Nucleus accumbens (tissue), 56 donors: ENCODE measurements at regions not wholly inside any gene's neighbourhood (a gene's known extent, or its start where the extent isn't known, plus 50 kb on each side); places are given as distances from the start of the nearest gene placed in this dataset.
"Not testable (repeated sequence)": the region's sequence is repeated elsewhere in the genome, so short reads cannot be mapped to it uniquely, and the experiment has no call there.

Source experiments
- DNase-seq, 56 donors: peaks; one replicate each; lab custom pipeline; 2025; lab: John Stamatoyannopoulos, UW

DNA sequence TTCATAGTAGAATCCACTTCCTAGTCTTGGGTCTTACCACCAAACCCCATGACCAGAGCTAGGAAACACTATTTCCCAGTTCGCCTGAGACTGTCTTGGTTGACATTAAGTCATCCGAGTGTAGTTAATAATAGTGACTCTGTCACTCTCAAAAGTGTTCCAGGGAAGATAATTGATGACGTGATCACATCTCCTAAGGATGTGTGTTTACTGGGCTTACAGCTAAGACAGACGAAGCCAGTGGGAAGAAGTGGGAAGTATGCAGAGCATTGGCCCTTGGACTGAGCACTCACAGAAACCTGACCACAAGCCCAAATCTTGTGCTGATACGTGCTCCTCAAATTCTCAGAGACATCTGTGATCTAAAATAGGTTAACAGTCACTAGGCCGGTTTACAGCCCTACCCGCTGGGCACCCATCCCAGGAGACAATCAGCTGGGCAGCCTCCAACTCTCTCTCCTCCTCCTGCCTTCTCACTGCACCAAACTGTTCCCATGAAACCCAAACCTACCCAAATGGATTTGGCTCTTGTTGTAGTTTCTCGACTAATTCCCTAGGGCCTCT is 316.6 kb downstream of the TLE1 start:
- no peak for DNase-seq

DNA sequence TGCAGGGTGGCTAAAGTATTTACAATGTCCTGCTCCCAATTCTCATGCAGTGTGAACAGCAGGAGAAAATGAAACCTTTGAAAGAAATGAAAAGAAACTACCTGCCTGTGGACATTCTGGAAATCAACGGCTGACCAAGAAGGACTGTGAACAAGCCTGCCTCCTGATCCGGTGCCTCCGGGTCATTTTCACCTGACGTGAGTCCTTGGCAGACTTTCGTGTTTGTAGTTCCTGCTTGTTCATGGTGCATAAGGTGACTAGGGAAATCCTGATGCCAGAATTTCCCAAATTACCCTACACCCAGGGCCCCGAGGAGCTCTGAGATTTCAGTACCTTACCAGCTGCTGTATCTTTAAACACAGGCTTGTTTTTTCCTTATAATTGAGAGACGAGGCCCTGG is 317.5 kb downstream of the TLE1 start:
- no peak for DNase-seq

DNA sequence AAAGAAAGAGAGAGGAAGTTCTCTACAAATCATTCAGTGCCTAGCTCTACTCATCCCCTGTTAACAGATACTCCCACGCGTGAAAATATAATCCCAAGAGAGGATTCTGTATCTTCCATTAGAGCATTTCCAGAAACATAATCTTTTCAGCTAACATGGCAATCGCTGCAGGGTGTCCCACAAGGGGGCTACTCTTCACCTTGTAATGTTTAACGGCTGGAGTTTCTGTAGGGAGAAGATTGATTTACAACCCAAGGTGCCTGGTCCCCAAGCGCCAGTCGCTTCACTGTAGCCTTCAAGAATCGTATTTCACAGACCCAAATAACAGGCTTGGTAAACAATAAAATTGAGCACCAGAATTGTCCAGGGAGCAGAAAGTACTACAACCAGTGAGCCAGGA is 318.7 kb downstream of the TLE1 start:
- no peak for DNase-seq

DNA sequence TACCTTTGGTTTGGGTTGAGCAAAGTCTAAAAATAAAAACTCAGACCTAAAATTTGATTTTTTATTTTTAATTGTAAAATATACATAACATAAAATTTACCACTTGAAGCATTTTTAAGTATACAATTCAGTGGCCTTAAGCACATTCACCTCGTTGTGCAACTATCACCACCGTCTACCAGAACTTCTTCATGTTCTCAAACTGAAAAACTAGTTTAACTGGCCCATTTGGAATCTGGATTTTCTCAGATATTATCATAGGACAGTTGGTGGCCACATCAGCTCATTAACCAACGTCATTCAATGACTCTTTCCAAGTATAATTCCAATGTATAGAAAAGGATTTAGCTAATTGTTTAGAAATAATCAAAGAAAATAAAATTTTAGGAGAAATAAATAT is 319.3 kb downstream of the TLE1 start:
- no peak for DNase-seq

DNA sequence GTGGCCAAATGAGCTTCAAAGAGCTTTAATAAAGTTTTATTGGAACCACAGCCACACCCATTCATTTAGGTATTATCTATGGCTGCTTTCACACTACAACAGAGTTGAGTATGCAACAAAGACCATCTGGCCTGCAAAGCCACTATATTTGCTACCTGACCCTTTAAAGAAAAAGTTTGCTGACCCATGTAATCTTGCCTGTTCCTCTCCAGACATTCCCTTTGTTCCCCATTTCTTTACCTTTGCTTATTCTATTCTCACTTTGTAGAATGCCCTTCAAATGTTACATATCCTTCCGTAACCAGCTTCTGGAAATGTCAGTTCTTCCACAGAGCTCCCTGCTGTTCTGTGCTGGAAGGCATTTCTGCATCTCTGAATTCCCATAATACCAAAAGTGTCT is 320.2 kb downstream of the TLE1 start:
- DNase-seq: no peak

DNA sequence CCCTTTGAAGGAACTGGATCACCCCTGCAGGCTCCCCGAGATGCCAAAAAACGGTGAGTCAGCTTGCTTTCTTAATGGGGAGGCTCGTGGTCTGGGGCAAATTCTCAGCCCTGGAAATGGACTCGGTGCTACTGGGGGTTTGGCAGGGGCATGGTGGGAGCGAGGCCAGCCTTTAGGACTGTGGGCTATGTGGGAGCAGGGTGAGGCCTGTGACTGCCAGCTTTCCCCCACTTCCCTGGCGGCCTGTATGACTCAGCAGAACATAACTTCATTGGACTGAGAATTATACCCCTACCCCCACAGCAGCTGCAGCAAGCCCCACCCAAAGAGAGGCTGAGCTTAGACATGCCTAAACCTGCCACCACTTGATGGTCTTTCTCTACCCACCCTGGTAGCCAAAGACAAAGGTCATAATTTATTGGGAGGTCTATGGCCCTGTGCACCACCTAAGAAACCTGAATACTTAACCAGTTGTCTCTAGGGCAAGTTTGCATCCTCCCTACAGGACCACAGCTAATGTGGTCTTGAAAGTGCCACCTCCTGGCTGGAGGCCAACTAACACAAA is 325.3 kb downstream of the TLE1 start:
- no peak for DNase-seq

DNA sequence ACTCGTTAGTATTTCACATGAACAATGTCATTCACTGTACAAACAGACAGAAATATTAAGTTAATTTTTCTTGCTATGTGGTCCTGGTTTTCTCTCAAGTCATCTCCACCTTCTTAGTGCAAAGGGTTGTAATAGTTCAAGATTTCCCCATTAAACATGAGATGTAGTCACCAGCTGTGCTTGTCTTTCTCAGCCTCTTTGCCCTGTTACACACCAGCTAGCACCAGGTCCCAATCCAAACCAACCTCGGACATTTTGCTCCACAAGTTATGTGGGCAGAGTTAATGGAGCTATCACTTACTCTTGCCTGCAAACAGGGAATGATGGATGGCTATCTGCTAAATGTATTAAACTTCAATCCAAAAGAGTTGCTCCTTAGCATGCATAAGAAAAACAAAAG is 328.1 kb downstream of the TLE1 start:
- DNase-seq: no peak

DNA sequence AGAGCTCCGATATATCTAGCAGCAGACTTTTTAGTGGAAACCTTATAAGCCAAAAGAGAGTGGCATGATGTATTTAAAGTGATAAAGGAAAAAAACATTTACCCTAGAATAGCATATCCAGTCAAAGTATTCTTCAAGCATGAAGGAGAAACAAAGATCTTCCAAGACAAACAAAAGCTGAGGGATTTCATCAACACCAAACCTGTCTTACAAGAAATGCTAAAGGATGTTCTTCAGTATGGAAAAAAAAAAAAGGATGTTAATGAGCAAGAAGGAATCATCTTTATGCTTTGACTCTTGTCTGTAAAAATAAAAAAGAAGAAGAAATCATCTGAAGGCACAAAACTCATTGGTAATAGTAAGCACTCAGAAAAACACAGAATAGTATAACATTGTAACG is 338.2 kb downstream of the TLE1 start:
- no peak for DNase-seq

DNA sequence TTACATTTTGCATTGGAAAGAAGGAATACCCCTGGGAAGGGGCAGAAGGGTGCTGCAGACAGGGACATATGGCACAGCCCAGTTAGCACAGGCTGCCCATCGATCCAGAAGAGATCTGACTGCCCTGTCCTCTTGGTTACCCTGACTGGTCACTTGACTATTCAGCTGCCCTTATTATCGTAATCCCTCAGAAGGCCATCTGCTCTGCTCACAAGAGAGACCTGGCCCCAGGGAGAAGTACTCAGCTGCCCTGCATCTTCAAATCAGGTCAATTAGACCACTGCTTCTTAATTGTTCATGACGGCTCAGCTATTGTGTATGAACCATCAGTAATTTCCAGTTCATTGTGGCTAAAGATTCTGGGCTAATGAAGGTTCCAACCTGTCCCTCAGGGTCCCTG is 345.0 kb downstream of the TLE1 start:
- no peak for DNase-seq

DNA sequence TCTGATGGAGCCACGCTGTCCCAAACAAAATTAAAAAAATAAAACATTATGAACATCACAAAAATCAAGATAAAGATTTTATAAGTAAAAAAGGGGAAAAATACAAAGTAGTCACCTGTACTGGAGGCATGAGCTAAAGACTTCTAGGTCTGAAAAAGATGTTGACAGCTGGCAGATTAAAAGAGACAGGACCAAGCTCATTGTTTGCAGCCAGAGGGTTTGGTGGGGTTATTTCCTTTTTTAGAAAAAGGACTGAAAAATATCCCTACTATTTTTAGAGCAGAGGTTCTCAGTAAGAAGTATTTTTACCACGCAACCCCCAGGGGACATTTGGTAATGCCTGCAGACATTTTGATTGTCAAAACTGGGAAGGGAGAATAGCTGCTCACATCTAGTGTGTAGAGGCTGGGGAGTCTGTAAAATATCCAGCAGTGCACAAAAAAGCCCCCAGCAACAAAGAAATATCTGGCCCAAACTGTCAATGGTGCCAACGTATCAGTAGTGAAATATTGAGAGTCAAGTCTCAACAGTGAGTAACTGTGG is 353.4 kb downstream of the TLE1 start:
- DNase-seq: no peak

DNA sequence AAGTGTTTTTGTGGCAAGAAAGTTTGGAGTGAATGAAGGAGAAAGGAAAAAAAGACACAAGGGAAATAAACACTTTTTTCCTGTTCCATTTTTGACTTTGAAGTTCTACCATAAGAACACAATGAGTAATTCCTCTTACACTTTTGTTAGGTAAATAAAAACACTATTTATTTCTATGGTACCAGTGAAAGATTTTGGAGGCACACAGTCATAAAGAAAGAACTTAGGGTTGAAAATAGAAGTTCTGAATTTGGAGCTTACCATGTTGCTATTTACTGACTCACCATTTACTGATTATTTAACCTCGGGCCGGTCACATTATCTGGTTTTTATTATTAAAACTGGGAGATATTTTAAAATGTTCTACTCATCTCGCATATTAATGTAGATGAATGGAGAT is 367.8 kb downstream of the TLE1 start:
- DNase-seq: no peak

DNA sequence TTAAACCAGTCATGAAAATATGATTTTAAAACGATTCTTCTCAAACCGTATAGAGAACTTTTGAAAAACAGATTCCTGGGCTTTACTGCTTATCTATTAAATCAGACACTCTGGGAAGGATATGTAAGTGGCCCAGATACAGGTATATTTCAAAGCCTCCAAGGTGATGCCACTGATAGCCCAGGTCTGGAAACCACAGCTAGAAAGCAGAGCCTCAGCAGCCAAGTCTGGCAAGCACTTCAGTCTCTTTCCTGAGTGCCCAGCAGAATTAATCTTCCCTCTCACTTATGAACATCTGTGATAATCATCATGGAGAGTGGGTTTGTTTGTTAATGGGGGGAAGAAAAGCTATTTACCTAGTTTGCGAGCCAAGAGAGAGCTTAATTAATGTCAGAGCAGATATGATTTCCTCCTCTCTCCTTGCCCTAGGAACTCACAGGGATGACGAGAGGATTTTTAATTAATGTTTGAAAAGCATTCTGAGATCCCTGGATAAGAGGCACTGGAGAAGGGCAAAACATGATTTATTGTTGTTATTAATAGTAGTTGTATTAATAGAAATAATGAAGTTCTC is 368.4 kb downstream of the TLE1 start:
- no peak for DNase-seq

DNA sequence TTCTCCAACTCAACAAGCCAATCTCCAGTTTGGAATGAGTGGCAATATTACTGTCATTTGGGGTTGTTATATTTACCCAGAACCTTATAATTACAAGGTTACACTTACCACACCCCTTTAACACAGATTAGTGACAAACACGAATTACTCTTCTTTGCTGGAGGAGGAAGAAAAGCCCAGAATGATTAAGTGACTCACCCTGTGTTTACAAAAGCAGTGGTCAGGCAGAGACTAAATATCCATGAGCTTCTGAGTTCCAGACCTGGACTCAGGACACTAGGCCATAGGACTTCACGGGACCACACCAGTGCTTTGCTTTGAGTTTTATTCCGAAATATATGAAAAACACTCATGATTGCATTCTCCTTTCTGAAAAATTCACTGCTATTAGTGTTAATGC is 370.8 kb downstream of the TLE1 start:
- no peak for DNase-seq

DNA sequence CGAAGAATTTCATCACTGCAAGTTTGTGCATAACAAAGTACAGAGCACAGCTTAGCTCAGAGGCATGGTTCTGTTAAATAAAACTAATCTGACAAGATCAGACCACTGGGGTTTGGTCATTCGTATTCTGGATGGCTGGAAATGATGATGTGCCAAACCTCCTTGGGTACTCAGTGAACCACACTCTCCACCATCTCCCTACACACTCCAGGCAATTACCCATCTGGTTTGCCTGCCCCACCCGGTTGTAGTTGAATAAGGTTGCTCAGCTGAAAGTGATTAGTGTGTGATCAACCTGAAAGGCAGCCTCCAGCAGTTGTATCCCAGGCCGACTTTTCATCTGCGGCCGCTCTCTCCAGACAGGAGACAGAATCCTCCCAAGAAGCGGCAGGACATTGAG is 371.4 kb downstream of the TLE1 start:
- DNase-seq: no peak

DNA sequence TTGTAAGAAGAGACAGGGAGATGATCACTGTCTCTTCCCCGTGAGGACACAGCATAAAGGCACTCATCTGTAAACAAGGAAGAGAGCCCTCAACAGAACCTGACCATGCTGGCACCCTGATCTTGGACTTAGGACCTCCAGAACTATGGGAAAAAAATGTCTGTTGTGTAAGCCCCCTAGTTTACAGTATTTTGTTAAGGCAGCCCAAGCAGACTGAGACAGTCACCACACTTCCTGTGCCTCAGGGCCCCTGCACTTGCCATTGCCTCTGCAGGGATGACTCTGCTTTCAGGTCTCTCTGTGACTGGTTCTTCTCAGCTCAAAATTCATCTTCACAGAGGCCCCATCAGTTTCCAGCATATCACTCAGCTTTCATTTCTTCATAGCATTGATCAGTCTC is 372.1 kb downstream of the TLE1 start:
- DNase-seq: no peak

DNA sequence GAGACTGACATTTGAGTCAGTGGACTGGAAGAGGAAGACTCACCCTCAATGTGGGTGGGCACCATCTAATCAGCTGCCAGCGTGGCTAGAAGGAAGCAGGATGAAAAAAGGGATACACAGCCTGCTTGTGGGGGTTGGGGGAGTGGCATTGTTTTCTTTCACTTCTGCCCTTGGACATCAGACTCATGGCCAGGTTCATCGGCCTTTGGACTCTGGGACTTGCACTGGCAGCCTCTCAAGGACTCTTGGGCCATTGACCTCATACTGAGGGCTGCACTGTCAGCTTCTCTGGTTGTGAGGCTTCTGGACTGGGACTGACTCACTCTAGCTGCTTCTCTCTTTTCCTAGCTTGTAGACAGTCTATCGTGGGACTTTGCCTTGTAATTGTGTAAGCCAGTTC is 374.9 kb downstream of the TLE1 start:
- no peak for DNase-seq

DNA sequence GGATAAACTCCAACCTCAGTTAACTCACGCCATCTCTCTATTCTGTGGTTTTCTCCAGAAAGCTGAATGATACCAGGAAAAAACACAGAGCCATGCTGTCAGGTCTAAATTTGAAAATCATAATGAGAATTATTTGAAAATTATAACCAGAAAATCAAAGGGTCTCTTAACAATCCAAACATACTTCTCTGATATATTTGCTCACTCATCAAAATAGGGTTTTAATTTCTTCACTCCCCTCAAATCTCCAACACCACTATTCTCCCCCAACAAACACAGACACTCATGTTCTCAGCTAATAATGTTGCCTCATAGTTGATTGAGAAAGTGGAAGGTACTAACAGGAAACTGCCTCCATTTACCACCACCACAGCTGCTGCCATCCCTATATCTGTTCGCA is 375.5 kb downstream of the TLE1 start:
- no peak for DNase-seq

DNA sequence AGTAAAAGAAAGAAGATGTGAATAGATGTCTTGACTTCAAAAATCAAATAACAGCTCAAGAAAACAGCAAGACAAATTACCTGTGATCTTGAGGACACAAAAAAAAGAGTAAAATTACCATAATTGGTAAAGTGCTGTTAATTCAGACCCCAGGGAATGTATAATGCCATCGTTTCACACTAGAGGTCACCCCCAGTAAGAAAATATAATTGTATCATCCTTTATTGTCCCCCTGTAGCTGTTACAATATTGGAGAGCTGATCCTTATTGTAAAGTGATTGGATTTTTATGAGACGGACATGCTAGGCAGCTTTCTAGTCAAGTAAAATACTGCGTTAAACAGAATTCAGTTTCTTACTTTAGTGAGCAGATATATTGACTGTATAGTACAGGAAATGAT is 377.0 kb downstream of the TLE1 start:
- no peak for DNase-seq

DNA sequence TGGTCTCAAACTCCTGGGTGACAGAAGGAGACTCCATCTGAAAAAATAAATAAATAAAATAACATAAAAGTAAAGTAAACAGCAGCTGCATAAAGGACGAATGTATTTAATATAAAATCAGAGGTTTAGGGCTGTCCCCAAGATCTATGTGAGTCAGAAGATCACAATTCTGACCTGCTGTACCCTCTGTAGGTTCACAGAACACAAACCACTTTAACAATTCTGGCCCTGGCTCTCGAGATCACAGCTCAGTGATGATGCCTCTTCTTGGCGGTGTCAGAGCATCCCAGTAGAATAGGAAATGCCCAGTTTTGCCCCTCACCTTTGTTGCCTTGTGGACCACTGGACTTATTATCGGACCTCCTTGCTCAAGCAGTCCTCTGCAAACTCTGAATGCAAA is 380.9 kb downstream of the TLE1 start:
- no peak for DNase-seq

DNA sequence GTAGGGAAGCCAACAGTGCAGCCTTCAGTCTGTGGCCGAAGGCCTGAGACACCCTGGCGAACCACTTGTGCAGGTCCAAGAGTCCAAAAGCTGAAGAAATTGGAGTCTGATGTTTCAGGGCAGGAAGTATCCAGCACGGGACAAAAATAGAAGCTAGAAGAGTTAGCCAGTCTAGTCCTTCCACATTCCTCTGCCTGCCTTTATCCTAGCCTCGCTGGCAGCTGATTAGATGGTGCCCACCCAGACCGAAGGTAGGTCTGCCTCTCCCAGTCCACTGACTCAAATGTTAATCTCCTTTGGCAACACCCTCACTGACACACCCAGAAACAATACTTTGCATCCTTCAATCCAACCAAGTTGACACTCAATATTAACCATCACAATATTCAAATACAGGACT is 381.6 kb downstream of the TLE1 start:
- DNase-seq: not testable (repeated sequence)

DNA sequence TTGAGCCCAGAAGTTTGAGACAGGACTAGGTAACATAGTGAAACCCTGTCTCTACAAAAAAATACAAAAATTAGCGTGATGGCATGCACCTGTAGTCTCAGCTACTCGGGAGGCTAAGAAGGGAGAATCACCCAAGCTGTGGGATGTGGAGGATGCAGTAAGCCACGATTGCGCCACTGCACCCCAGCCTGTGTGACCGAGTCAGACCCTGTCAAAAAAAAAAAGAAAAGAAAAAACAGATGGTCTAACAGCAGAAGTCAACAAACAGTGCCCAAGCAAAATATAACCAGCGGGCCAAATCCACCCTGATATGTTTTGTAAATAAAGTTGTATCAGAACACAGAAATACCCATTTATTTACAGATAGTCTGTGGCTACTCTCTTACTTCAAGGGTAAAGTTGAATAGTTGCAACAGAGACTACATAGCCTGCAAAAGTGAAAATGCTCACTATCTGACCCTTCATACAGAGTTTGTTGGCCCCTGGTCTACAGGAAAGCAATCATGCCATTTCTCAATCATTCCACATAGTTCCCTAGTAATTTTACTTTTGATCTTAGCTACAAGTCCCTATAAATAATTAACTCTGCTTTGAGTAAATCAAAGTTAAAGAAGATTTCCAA is 383.7 kb downstream of the TLE1 start:
- no peak for DNase-seq

DNA sequence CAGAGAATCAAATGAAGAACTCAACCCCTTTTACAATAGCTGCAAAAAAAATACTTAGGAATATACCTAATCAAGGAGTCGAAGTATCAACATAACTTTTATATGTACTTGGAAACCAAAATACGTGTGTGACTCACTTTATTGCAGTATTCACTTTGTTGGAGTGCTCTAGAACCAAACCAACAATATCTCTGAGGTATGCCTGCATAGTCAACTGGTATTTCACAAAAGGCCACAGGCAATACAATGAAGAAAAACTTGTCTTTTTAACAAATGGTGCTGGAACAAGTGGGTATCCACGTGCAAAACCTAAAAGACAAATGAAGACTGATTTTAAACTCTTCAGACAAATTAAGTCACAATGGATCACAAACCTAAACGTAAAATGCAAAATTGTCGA is 385.7 kb downstream of the TLE1 start:
- no peak for DNase-seq
